ENCODE measurements at regions not wholly inside any gene's neighbourhood (a gene's known extent, or its start where the extent isn't known, plus 50 kb on each side); places are given as distances from the start of the nearest gene placed in this dataset.
"Not testable (repeated sequence)": the region's sequence is repeated elsewhere in the genome, so short reads cannot be mapped to it uniquely, and the experiment has no call there.

GRCh38 chr2:51387235-51387634 lies 355.3 kb upstream of the NRXN1 start:
- no peak for DNase-seq (ENCODE audit: insufficient read length, low spot score)
- FAIRE-seq: no peak

- no peak for DNase-seq (ENCODE audit: insufficient read length, low spot score)
- FAIRE-seq: no peak
These were observed 348.1 kb upstream of the NRXN1 start for GRCh38 chr2:51379997-51380396.

- DNase-seq (ENCODE audit: insufficient read length, low spot score): no peak
These were observed 336.3 kb upstream of the NRXN1 start for GRCh38 chr2:51368250-51368649.

GRCh38 chr2:51350100-51350499 lies 318.2 kb upstream of the NRXN1 start:
- FAIRE-seq (no peak), DNase-seq (ENCODE audit: insufficient read length, low spot score) (no peak)

More at GRCh38 chr2:51368250-51368649, 336.3 kb upstream of the NRXN1 start:
- FAIRE-seq: no peak

GRCh38 chr2:51344886-51345285 lies 313.0 kb upstream of the NRXN1 start:
- no peak for FAIRE-seq
- no peak for DNase-seq (ENCODE audit: insufficient read length, low spot score)

- DNase-seq (ENCODE audit: insufficient read length, low spot score) (no peak), FAIRE-seq (no peak)
These were observed 303.4 kb upstream of the NRXN1 start for GRCh38 chr2:51335087-51336058.

- FAIRE-seq (no peak), DNase-seq (ENCODE audit: insufficient read length, low spot score) (no peak)
These were observed 297.6 kb upstream of the NRXN1 start for GRCh38 chr2:51329512-51329911.

GRCh38 chr2:51324051-51324450 lies 292.1 kb upstream of the NRXN1 start:
- no peak for FAIRE-seq
- DNase-seq (ENCODE audit: insufficient read length, low spot score): no peak

GRCh38 chr2:51322613-51323012 lies 290.7 kb upstream of the NRXN1 start:
- DNase-seq (ENCODE audit: insufficient read length, low spot score): no peak
- FAIRE-seq: no peak

- no peak for FAIRE-seq
These were observed 272.4 kb upstream of the NRXN1 start for GRCh38 chr2:51304311-51304710.

GRCh38 chr2:51301381-51301780 lies 269.4 kb upstream of the NRXN1 start:
- DNase-seq (ENCODE audit: insufficient read length, low spot score) (no peak), FAIRE-seq (no peak)

More at GRCh38 chr2:51304311-51304710, 272.4 kb upstream of the NRXN1 start:
- DNase-seq (ENCODE audit: insufficient read length, low spot score): no peak

GRCh38 chr2:51299370-51299769 lies 267.4 kb upstream of the NRXN1 start:
- FAIRE-seq: no peak
- DNase-seq (ENCODE audit: insufficient read length, low spot score): no peak

- DNase-seq (ENCODE audit: insufficient read length, low spot score) (no peak), FAIRE-seq (no peak)
These were observed 265.6 kb upstream of the NRXN1 start for GRCh38 chr2:51297488-51297887.

- DNase-seq (ENCODE audit: insufficient read length, low spot score) (no peak), FAIRE-seq (no peak)
These were observed 261.8 kb upstream of the NRXN1 start for GRCh38 chr2:51293566-51294200.

GRCh38 chr2:51291762-51292551 lies 260.0 kb upstream of the NRXN1 start:
- no peak for FAIRE-seq
- no peak for DNase-seq (ENCODE audit: insufficient read length, low spot score)

- no peak for FAIRE-seq
- no peak for DNase-seq (ENCODE audit: insufficient read length, low spot score)
These were observed 258.8 kb upstream of the NRXN1 start for GRCh38 chr2:51290725-51291124.

GRCh38 chr2:51289045-51289444 lies 257.1 kb upstream of the NRXN1 start:
- DNase-seq (ENCODE audit: insufficient read length, low spot score) (no peak), FAIRE-seq (no peak)

- DNase-seq (ENCODE audit: insufficient read length, low spot score) (no peak), FAIRE-seq (no peak)
These were observed 236.3 kb upstream of the NRXN1 start for GRCh38 chr2:51268191-51268590.

- DNase-seq (ENCODE audit: insufficient read length, low spot score): no peak
- no peak for FAIRE-seq
These were observed 233.6 kb upstream of the NRXN1 start for GRCh38 chr2:51265539-51265938.

GRCh38 chr2:51263951-51264350 lies 232.0 kb upstream of the NRXN1 start:
- FAIRE-seq (no peak), DNase-seq (ENCODE audit: insufficient read length, low spot score) (no peak)

GRCh38 chr2:51263101-51263500 lies 231.2 kb upstream of the NRXN1 start:
- not testable (repeated sequence) for FAIRE-seq; DNase-seq (ENCODE audit: insufficient read length, low spot score)

Data from GM19239 (cell line).